ENCODE measurements at regions not wholly inside any gene's neighbourhood (a gene's known extent, or its start where the extent isn't known, plus 50 kb on each side); places are given as distances from the start of the nearest gene placed in this dataset.

DNA sequence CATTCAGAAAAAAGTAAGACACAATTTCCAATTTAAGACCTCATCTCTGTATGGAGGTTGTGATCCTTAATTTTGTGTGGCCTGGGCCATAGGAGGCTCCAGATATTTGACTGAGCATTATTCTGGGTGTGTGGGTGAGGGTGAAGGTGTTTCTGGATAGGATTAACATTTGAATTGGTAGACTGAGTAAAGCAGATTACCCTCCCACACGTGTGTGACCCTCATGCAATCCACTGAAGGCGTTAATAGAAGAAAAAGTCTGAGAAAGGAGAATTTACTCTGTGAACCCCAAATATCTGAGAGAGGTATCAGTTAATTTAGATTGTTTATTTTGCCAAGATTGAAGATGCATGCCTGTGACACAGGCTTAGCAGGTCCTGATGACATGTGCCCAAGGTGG lies 328.0 kb upstream of the POT1 start:
- no peak for TF ChIP-seq RARB (CRISPR knock-in tag; IDR thresholded peaks at IDR 0.05)
- TF ChIP-seq, protein P1, sequence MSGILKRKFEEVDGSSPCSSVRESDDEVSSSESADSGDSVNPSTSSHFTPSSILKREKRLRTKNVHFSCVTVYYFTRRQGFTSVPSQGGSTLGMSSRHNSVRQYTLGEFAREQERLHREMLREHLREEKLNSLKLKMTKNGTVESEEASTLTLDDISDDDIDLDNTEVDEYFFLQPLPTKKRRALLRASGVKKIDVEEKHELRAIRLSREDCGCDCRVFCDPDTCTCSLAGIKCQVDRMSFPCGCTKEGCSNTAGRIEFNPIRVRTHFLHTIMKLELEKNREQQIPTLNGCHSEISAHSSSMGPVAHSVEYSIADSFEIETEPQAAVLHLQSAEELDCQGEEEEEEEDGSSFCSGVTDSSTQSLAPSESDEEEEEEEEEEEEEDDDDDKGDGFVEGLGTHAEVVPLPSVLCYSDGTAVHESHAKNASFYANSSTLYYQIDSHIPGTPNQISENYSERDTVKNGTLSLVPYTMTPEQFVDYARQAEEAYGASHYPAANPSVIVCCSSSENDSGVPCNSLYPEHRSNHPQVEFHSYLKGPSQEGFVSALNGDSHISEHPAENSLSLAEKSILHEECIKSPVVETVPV (CRISPR knock-in tag; IDR thresholded peaks at IDR 0.05), result no peak
